ENCODE measurements at regions not wholly inside any gene's neighbourhood (a gene's known extent, or its start where the extent isn't known, plus 50 kb on each side); places are given as distances from the start of the nearest gene placed in this dataset.
A peak's percentile ranks its signal among the peaks of the same experiment; 100 is the strongest.
"Not testable (repeated sequence)": the region's sequence is repeated elsewhere in the genome, so short reads cannot be mapped to it uniquely, and the experiment has no call there.

GRCh38 chr5:10106806-10107205, 142.9 kb downstream of the ATPSCKMT start:
- no peak overlapping the region for H3K4me3 ChIP-seq (ENCODE audit: low read length)
- peak; percentile 40 for DNase-seq (ENCODE audit: low read depth)

DNA sequence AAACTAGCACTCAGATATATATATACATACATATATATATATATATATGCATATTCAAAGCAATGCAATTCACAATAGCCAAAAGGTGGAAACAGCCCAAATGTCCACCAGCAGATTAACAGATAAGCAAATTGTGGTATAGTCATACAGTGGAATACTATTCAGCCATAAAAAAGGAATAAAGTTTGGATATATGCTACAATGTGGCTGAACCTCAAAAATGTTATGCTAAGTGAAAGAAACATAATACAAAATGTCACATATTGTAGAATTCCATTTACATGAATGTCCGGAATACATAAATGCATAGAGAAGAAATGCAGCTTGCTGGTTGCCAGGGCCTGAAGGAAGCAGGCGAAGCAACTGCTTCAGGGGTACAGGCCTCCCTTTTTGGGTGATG, 143.4 kb downstream of the ATPSCKMT start:
- TF ChIP-seq CTCF (conservative IDR thresholded peaks at IDR 0.05; ENCODE audit: low read length), result no peak
- no peak overlapping the region for H3K4me3 ChIP-seq (ENCODE audit: low read length)
- no peak for DNase-seq (ENCODE audit: low read depth)

More at GRCh38 chr5:10106806-10107205, 142.9 kb downstream of the ATPSCKMT start:
- no peak for TF ChIP-seq CTCF (conservative IDR thresholded peaks at IDR 0.05; ENCODE audit: low read length)

GRCh38 chr5:10102706-10103497, 146.8 kb downstream of the ATPSCKMT start:
- no peak overlapping the region for H3K4me3 ChIP-seq (ENCODE audit: low read length)
- DNase-seq (ENCODE audit: low read depth), result no peak
- no peak for TF ChIP-seq CTCF (conservative IDR thresholded peaks at IDR 0.05; ENCODE audit: low read length)

DNA sequence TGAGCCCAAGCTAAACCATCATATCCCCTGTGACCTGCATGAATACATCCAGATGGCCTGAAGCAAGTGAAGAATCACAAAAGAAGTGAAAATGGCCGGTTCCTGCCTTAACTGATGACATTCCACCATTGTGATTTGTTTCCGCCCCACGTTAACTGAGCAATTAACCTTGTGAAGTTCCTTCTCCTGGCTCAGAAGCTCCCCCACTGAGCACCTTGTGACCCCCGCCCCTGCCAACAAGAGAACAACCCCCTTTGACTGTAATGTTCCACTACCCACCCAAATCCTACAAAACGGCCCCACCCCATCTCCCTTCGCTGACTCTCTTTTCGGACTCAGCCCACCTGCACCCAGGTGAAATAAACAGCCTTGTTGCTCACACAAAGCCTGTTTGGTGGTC, 147.5 kb downstream of the ATPSCKMT start:
- H3K4me3 ChIP-seq (ENCODE audit: low read length); DNase-seq (ENCODE audit: low read depth): not testable (repeated sequence)

- TF ChIP-seq CTCF (conservative IDR thresholded peaks at IDR 0.05; ENCODE audit: low read length), result no peak
- H3K4me3 ChIP-seq (ENCODE audit: low read length), result no peak overlapping the region
- DNase-seq (ENCODE audit: low read depth), result no peak
Observed at GRCh38 chr5:10099548-10099947, 150.1 kb downstream of the ATPSCKMT start.

DNA sequence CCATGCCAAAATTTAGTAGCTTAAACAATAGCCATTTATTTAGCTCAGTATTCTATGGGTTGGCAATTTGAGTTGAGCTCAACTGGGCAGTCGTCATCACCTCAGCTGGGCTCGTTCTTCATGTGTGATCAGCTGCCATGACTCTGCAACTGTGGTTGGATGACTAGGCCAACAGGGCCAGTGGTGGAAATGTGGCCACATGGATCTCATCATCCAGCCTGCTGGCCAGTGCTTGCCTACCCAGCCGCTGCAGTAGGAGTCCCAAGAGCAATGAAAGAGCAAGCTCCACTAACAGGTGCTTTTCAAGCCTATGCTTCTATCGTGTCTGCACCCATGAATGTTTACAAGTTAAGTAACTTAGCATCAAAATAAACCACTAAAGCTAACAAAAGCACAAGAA, 158.0 kb downstream of the ATPSCKMT start:
- H3K4me3 ChIP-seq (ENCODE audit: low read length), result no peak overlapping the region
- DNase-seq (ENCODE audit: low read depth), result peak; percentile 32
- TF ChIP-seq CTCF (conservative IDR thresholded peaks at IDR 0.05; ENCODE audit: low read length), result no peak

DNA sequence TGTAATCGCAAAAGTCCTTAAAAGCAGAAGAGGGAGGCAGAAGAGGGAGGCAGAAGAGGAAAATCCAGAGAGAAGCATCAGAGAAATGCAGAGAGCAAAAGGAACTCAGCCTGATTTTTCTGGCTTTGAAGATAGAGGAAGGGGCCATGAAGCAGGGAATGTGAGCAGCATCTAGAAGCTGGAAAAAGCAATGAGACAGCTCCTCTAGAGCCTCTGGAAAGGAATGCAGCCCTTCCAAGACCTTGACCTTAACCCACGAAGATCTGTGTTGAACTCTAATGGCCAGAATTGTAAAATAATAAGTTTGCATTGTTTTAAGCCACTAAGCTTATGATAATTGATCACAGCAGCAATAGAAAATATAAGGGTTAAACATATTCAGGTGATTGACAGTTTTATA, 159.6 kb downstream of the ATPSCKMT start:
- TF ChIP-seq CTCF (conservative IDR thresholded peaks at IDR 0.05; ENCODE audit: low read length), result no peak
- no peak overlapping the region for H3K4me3 ChIP-seq (ENCODE audit: low read length)
- no peak for DNase-seq (ENCODE audit: low read depth)

Measured in AG10803 (cell line).